ENCODE measurements at regions not wholly inside any gene's neighbourhood (a gene's known extent, or its start where the extent isn't known, plus 50 kb on each side); places are given as distances from the start of the nearest gene placed in this dataset.

DNA sequence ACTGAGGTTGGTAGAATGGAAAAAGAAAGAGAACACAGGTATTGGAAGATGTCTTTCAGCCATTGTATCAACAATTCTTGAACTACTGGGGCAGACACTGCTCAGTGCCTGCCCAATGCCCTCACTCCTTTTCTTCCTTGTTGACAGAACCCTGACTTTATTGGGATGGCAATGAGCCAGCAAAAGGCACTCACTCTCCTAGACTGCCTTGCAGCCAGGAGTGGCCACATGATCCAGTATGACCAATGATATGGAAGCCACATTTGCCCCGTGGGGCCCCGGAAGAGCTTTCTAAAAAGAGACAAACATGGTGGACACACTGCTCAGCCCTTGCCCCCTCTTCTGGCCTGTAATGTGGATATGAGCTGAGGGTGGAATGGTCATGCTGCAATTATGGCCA, 88.6 kb upstream of the ZNF716 start:
- TF ChIP-seq CTCF (IDR thresholded peaks at IDR 0.05; ENCODE audit: low read depth, low read length) (no peak), POLR2A (IDR thresholded peaks at IDR 0.05; ENCODE audit: extremely low read depth, insufficient read length) (no peak), MYC (IDR thresholded peaks at IDR 0.05; ENCODE audit: low read depth, low read length) (no peak), MAX (IDR thresholded peaks at IDR 0.05; ENCODE audit: low read depth, low read length) (no peak)

All from NB4 (cell line).